Keratinocyte (primary cell): ENCODE measurements at regions not wholly inside any gene's neighbourhood (a gene's known extent, or its start where the extent isn't known, plus 50 kb on each side); places are given as distances from the start of the nearest gene placed in this dataset.

Experiments
- DNase-seq: peaks from one replicate; pipeline ENCODE4 v3.0.0-alpha.2; 2011; ENCODE audit warnings: low read depth, missing footprints, low spot score
- FAIRE-seq: peaks from 2 replicates; lab custom pipeline; 2011; peaks lifted over from hg19 to GRCh38; lab: Jason Lieb, UNC
- H2AFZ ChIP-seq: 2 replicates; pipeline ENCODE4 v1.6.0; 2012; ENCODE audit warnings: low read length, control low read depth, inconsistent platforms; ENCODE audit not compliant: control insufficient read depth
- H3K27ac ChIP-seq: 2 replicates; pipeline ENCODE4 v1.5.1; 2011; ENCODE audit warnings: low read length; ENCODE audit not compliant: control insufficient read depth, insufficient read depth
- H3K27me3 ChIP-seq: 3 replicates; pipeline ENCODE4 v1.6.0; 2011; ENCODE audit warnings: low read length; ENCODE audit not compliant: control insufficient read depth, insufficient read depth; ENCODE audit errors: extremely low read depth
- H3K36me3 ChIP-seq, 2 experiments: 2 replicates in 1 of 2; 3 replicates in 1 of 2; pipeline ENCODE4 v1.5.1; 2011; ENCODE audit warnings: low read length in 2 of 2, mild to moderate bottlenecking in 1 of 2; ENCODE audit not compliant: control insufficient read depth in 2 of 2, insufficient read depth in 2 of 2; ENCODE audit errors: extremely low read depth in 1 of 2
- H3K4me1 ChIP-seq: 3 replicates; pipeline ENCODE4 v1.5.1; 2011; ENCODE audit warnings: low read length; ENCODE audit not compliant: control insufficient read depth, insufficient read depth; ENCODE audit errors: extremely low read depth
- H3K4me2 ChIP-seq: 3 replicates; pipeline ENCODE4 v1.6.0; 2011; ENCODE audit warnings: low read depth, low read length; ENCODE audit not compliant: control insufficient read depth, insufficient read depth; ENCODE audit errors: extremely low read depth
- H3K4me3 ChIP-seq, 3 experiments: fragments of 200-600 bp in 1 of 3; sonication (generic) in 1 of 3; 2 replicates in 2 of 3; 3 replicates in 1 of 3; pipeline ENCODE4 v1.5.1; 2011 to 2016; ENCODE audit warnings: low read length in 3 of 3, mild to moderate bottlenecking in 3 of 3, control low read depth in 2 of 3, inconsistent platforms in 1 of 3, low read depth in 1 of 3, mixed read lengths in 1 of 3, mixed run types in 1 of 3, moderate library complexity in 1 of 3; ENCODE audit not compliant: control insufficient read depth in 2 of 3, insufficient read depth in 2 of 3; ENCODE audit errors: extremely low read depth in 1 of 3
- H3K79me2 ChIP-seq: 2 replicates; pipeline ENCODE4 v1.6.0; 2012; ENCODE audit warnings: low read length; ENCODE audit not compliant: control insufficient read depth, insufficient read depth
- H3K9ac ChIP-seq: 3 replicates; pipeline ENCODE4 v1.6.0; 2011; ENCODE audit warnings: low read length; ENCODE audit not compliant: control insufficient read depth, insufficient read depth; ENCODE audit errors: extremely low read depth
- H3K9me1 ChIP-seq: 3 replicates; pipeline ENCODE4 v1.6.0; 2011; ENCODE audit warnings: low read length; ENCODE audit not compliant: control insufficient read depth, insufficient read depth; ENCODE audit errors: extremely low read depth
- H3K9me3 ChIP-seq: 2 replicates; pipeline ENCODE4 v1.5.1; 2012; ENCODE audit warnings: low read depth, low read length; ENCODE audit not compliant: control insufficient read depth
- H4K20me1 ChIP-seq: 3 replicates; pipeline ENCODE4 v1.6.0; 2011; ENCODE audit warnings: low read length; ENCODE audit not compliant: control insufficient read depth, insufficient read depth; ENCODE audit errors: extremely low read depth
- EZH2 ChIP-seq: IDR thresholded peaks from one replicate; pipeline ENCODE4 v1.6.1; 2012; ENCODE audit warnings: inconsistent platforms, mild to moderate bottlenecking, low read length, moderate library complexity
- dilution Hi-C: fragments of 300-500 bp; cut with MboI; formaldehyde crosslinking; loops from one replicate; pipeline ENCODE4 v1.7.0; 2020; ENCODE audit warnings: low sequenced_read_pairs; ENCODE audit not compliant: extremely low pct_ligation_motif_present
- TF ChIP-seq, protein P1 (sequence below), 3 experiments: IDR thresholded peaks in 1 of 3; conservative IDR thresholded peaks in 1 of 3; optimal IDR thresholded peaks in 1 of 3; 2 replicates in 2 of 3; 3 replicates in 1 of 3; pipeline versions ENCODE3 to v1.5.1; 2011; ENCODE audit warnings: low read length in 3 of 3, mild to moderate bottlenecking in 3 of 3, moderate library complexity in 2 of 3, control low read depth in 1 of 3, inconsistent platforms in 1 of 3; ENCODE audit not compliant: insufficient read depth in 2 of 3; ENCODE audit errors: extremely low read depth in 1 of 3

DNA sequence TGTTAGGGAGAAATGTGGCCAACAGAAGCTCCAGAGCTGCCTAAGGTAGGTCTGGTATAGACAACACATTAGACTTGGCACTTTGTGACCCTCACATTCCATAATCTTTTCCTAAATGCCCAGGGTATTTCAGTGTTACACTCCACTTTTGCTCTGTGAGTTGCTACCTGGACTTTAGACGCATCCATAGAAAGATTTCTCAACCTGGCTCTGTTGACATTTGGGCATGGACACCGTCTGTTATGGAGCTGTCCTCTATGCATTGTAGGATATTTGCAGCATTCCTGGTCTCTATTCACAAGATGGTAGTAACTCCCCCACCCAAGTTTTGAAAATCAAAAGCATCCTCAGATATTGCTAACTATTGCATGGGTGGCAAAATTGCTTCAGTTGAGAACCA lies 136.5 kb upstream of the NETO1 start:
- H3K27me3 ChIP-seq: no peaks in the 10 kb centered on the region
- TF ChIP-seq, protein P1, sequence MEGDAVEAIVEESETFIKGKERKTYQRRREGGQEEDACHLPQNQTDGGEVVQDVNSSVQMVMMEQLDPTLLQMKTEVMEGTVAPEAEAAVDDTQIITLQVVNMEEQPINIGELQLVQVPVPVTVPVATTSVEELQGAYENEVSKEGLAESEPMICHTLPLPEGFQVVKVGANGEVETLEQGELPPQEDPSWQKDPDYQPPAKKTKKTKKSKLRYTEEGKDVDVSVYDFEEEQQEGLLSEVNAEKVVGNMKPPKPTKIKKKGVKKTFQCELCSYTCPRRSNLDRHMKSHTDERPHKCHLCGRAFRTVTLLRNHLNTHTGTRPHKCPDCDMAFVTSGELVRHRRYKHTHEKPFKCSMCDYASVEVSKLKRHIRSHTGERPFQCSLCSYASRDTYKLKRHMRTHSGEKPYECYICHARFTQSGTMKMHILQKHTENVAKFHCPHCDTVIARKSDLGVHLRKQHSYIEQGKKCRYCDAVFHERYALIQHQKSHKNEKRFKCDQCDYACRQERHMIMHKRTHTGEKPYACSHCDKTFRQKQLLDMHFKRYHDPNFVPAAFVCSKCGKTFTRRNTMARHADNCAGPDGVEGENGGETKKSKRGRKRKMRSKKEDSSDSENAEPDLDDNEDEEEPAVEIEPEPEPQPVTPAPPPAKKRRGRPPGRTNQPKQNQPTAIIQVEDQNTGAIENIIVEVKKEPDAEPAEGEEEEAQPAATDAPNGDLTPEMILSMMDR (optimal IDR thresholded peaks at IDR 0.05 in 1 of 3, IDR thresholded peaks at IDR 0.05 in 1 of 3, conservative IDR thresholded peaks at IDR 0.05 in 1 of 3; ENCODE audit: extremely low read depth in 1 of 3, insufficient read depth in 2 of 3, low read length in 3 of 3): no peak
- TF ChIP-seq EZH2: no peak
- H3K9ac ChIP-seq: no peak overlapping the region
- H4K20me1 ChIP-seq: no peaks in the 10 kb centered on the region
- DNase-seq (no peak), FAIRE-seq (no peak)
- no peak overlapping the region for H2AFZ ChIP-seq
- no peaks in the 10 kb centered on the region for H3K9me3 ChIP-seq
- dilution Hi-C loops: no loop called here
- no peaks in the 10 kb centered on the region for H3K79me2 ChIP-seq
- no peak overlapping the region for H3K4me3 ChIP-seq
- H3K36me3 ChIP-seq: no peaks in the 10 kb centered on the region
- H3K9me1 ChIP-seq: no peaks in the 10 kb centered on the region
- no peak overlapping the region for H3K4me2 ChIP-seq
- H3K4me1 ChIP-seq: peaks cover 4% of the 10 kb centered on the region
- H3K27ac ChIP-seq: no peak overlapping the region

DNA sequence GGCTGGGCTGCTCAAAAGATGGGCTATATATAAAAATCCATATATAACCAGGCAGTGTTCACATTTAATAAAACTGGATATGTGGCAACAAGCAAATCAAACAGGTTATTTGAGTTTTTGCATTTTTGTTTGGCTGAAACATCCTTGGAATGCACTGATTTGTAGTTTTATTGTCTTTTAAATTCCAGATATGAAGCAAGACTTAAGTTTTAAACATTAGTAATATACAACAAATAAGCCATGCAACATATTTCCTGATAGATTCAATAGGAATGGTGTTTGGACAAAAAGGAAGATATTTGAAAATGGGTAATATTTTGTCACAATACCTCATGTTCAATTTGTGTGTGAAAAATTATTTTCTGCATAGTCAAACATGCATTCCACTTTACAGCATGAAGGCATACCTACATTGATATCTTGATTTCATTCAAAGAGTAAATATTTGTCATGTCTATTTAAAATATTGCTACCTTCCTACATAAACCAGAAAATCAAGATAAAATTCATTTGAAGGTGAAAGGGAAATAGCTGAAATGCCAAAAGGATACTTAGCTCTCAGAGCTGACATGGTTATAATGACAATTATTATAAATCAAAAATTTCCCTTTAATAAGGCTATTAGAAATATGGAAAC lies 132.3 kb upstream of the NETO1 start:
- Histone ChIP-seq H3K36me3 (no peaks in the 10 kb centered on the region), H3K27me3 (no peaks in the 10 kb centered on the region), H3K4me1 (peaks cover 10% of the 10 kb centered on the region), H3K9ac (no peak overlapping the region), H4K20me1 (no peaks in the 10 kb centered on the region), H3K9me1 (no peaks in the 10 kb centered on the region), H3K9me3 (no peaks in the 10 kb centered on the region), H3K27ac (no peak overlapping the region), H3K4me2 (peak overlapping the region; percentile 27), H2AFZ (no peak overlapping the region), H3K79me2 (no peaks in the 10 kb centered on the region), H3K4me3 (no peak overlapping the region)
- TF ChIP-seq, protein P1 (optimal IDR thresholded peaks at IDR 0.05 in 1 of 3, IDR thresholded peaks at IDR 0.05 in 1 of 3, conservative IDR thresholded peaks at IDR 0.05 in 1 of 3; ENCODE audit: extremely low read depth in 1 of 3, insufficient read depth in 2 of 3, low read length in 3 of 3): no peak
- no peak for TF ChIP-seq EZH2
- DNase-seq: no peak
- no peak for FAIRE-seq
- dilution Hi-C loops: no loop called here
